OCI-LY3 (cell line): ENCODE measurements at regions not wholly inside any gene's neighbourhood (a gene's known extent, or its start where the extent isn't known, plus 50 kb on each side); places are given as distances from the start of the nearest gene placed in this dataset.

Experiments used
- EZH2phosphoT487 ChIP-seq: fragments of 200-600 bp; shearing (Covaris generic); IDR thresholded peaks from 2 replicates; pipeline ENCODE4 v1.6.1; 2018; ENCODE audit warnings: antibody characterized with exemption, mixed run types, low read depth
- TF ChIP-seq, protein P1 (sequence below): fragments of 200-600, 300-600 bp; sonication (generic); IDR thresholded peaks from 2 replicates; pipeline ENCODE4 v1.5.1; 2014; ENCODE audit warnings: antibody characterized with exemption, low read length, low read depth

DNA sequence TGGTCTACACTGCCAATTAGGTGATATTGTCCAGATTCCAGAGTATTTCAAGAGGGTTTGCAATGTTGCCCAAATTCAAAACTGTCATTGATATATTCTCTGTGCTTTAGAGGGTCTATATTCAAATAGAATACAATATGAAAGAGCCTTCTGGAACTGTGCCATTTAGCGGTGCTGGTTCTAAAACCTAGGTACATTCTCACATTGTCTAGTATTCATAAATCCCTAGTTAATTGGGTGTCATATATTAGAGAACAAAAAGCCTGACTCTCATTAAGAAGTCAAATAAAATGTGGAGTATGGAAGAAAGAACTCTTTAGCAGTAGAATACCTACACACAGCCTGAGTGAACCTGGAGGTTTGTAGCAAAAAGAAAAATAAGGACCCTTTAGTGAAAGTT, 447.9 kb downstream of the CNTN6 start:
- TF ChIP-seq, protein P1, sequence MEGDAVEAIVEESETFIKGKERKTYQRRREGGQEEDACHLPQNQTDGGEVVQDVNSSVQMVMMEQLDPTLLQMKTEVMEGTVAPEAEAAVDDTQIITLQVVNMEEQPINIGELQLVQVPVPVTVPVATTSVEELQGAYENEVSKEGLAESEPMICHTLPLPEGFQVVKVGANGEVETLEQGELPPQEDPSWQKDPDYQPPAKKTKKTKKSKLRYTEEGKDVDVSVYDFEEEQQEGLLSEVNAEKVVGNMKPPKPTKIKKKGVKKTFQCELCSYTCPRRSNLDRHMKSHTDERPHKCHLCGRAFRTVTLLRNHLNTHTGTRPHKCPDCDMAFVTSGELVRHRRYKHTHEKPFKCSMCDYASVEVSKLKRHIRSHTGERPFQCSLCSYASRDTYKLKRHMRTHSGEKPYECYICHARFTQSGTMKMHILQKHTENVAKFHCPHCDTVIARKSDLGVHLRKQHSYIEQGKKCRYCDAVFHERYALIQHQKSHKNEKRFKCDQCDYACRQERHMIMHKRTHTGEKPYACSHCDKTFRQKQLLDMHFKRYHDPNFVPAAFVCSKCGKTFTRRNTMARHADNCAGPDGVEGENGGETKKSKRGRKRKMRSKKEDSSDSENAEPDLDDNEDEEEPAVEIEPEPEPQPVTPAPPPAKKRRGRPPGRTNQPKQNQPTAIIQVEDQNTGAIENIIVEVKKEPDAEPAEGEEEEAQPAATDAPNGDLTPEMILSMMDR, result no peak
- TF ChIP-seq EZH2phosphoT487, result no peak
